Liver (tissue), 2 donors: ENCODE measurements at regions not wholly inside any gene's neighbourhood (a gene's known extent, or its start where the extent isn't known, plus 50 kb on each side); places are given as distances from the start of the nearest gene placed in this dataset.

Experiments
- GABPA ChIP-seq, 2 donors: IDR thresholded peaks in 1 of 2; conservative IDR thresholded peaks in 1 of 2; 2 replicates each; pipeline ENCODE4 v1.6.1; 2016; ENCODE audit warnings: antibody characterized with exemption in 2 of 2, mild to moderate bottlenecking in 1 of 2, moderate library complexity in 1 of 2
- REST ChIP-seq: IDR thresholded peaks from 2 replicates; pipeline ENCODE4 v1.6.1; 2016; ENCODE audit warnings: antibody characterized with exemption, mild to moderate bottlenecking
- SP1 ChIP-seq: IDR thresholded peaks from 2 replicates; pipeline ENCODE4 v1.6.1; 2018; ENCODE audit warnings: antibody characterized with exemption, mild to moderate bottlenecking
- donor health status: healthy.

- TF ChIP-seq GABPA (IDR thresholded peaks at IDR 0.05 in 1 of 2, conservative IDR thresholded peaks at IDR 0.05 in 1 of 2) (no peak), REST (no peak), SP1 (no peak)
Measured at GRCh38 chr14:41986083-41986645, 379.5 kb downstream of the LRFN5 start.
